H1 (cell line): ENCODE measurements at regions not wholly inside any gene's neighbourhood (a gene's known extent, or its start where the extent isn't known, plus 50 kb on each side); places are given as distances from the start of the nearest gene placed in this dataset.

ENCODE experiments used
- CHD7 ChIP-seq: fragments of 300-600 bp; sonication (generic); IDR thresholded peaks from 2 replicates; pipeline ENCODE4 v1.7.1; 2012; ENCODE audit warnings: low read length, moderate library complexity, mild to moderate bottlenecking, inconsistent platforms; ENCODE audit not compliant: insufficient replicate concordance
- SRF ChIP-seq: IDR thresholded peaks from 2 replicates; pipeline ENCODE4 v1.6.1; 2011; ENCODE audit warnings: mild to moderate bottlenecking, low read depth, low read length, moderate library complexity

GRCh38 chrY:7860781-7861614, 949.4 kb upstream of the AMELY start (continued):
- TF ChIP-seq CHD7 = no peak
- no peak for TF ChIP-seq SRF
